ENCODE measurements at regions not wholly inside any gene's neighbourhood (a gene's known extent, or its start where the extent isn't known, plus 50 kb on each side); places are given as distances from the start of the nearest gene placed in this dataset.

DNA sequence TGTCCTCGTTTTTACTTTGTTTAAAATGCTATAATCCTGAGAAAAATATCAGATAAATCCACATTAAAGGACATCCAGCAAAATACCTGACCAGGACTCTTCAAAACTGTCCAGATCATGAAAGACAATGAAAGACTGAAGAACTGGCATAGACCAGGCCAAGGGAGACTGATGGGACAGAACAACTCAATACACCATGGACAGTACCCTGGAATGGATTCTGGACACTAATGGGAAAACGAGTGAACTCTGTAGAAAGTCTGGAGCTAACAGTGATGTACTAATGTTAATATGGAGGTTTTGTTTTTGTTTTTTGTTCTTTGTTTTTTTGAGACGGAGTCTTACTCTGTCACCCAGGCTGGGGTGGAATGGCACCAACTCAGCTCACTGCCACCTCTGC is 461.4 kb downstream of the CD83 start:
- ATAC-seq (no peak), FAIRE-seq (no peak), DNase-seq (ENCODE audit: low spot score) (no peak)
- BruUV-seq (replicated peaks) = no TSS peak
- no peaks in the 10 kb centered on the region for H4K20me1 ChIP-seq (ENCODE audit: insufficient read depth, low read length)
- no peaks in the 10 kb centered on the region for H3K4me1 ChIP-seq (ENCODE audit: insufficient read depth, low read length)
- H2AFZ ChIP-seq (ENCODE audit: low read length) = no peak overlapping the region
- POLR2A ChIA-PET = no interaction called here
- 25% methylated on average over 3 of the region's 3 CpGs for WGBS (ENCODE audit: low lambda C conversion rate)
- H3K9me3 ChIP-seq (ENCODE audit: low read length) = no peaks in the 10 kb centered on the region
- no peak overlapping the region for H3K4me2 ChIP-seq (ENCODE audit: low read depth, low read length)
- in situ Hi-C loops (cut with HindIII; ENCODE audit: extremely low pct_ligation_motif_present, low pct_unique_long_range_greater_than_20kb) = no loop called here
- no peak overlapping the region for H3K27ac ChIP-seq (ENCODE audit: extremely low read length, insufficient read depth, low read length)
- no peaks in the 10 kb centered on the region for H3K36me3 ChIP-seq (replicated peaks in 1 of 2; ENCODE audit: control insufficient read depth in 1 of 2, insufficient read depth in 2 of 2, low read length in 2 of 2)
- intact Hi-C loops (cut with micrococcal nuclease; ENCODE audit: unreplicated experiment) = no loop called here
- TF ChIP-seq, protein P1, sequence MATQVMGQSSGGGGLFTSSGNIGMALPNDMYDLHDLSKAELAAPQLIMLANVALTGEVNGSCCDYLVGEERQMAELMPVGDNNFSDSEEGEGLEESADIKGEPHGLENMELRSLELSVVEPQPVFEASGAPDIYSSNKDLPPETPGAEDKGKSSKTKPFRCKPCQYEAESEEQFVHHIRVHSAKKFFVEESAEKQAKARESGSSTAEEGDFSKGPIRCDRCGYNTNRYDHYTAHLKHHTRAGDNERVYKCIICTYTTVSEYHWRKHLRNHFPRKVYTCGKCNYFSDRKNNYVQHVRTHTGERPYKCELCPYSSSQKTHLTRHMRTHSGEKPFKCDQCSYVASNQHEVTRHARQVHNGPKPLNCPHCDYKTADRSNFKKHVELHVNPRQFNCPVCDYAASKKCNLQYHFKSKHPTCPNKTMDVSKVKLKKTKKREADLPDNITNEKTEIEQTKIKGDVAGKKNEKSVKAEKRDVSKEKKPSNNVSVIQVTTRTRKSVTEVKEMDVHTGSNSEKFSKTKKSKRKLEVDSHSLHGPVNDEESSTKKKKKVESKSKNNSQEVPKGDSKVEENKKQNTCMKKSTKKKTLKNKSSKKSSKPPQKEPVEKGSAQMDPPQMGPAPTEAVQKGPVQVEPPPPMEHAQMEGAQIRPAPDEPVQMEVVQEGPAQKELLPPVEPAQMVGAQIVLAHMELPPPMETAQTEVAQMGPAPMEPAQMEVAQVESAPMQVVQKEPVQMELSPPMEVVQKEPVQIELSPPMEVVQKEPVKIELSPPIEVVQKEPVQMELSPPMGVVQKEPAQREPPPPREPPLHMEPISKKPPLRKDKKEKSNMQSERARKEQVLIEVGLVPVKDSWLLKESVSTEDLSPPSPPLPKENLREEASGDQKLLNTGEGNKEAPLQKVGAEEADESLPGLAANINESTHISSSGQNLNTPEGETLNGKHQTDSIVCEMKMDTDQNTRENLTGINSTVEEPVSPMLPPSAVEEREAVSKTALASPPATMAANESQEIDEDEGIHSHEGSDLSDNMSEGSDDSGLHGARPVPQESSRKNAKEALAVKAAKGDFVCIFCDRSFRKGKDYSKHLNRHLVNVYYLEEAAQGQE (IDR thresholded peaks at IDR 0.05; ENCODE audit: borderline replicate concordance in 1 of 2, low read depth in 1 of 2, low read length in 2 of 2) = peak in 1 of 2 experiments; percentile 49; a peak in 2 of 4 replicates
- no peak for TF ChIP-seq ARNT2 (CRISPR knock-in tag; IDR thresholded peaks at IDR 0.05; ENCODE audit: low read depth)
- CTCF ChIA-PET (ENCODE audit: low intra/inter-chr PET ratio, low total read pairs) = no interaction called here
- no peaks in the 10 kb centered on the region for H3K27me3 ChIP-seq (ENCODE audit: control insufficient read depth in 1 of 2, insufficient read depth in 2 of 2, low read length in 2 of 2)
- H3K9ac ChIP-seq (ENCODE audit: insufficient read depth, low read depth, low read length) = no peak overlapping the region
- no peak overlapping the region for H3K4me3 ChIP-seq (replicated peaks in 1 of 3; ENCODE audit: insufficient read depth in 1 of 3, low read depth in 2 of 3, low read length in 3 of 3)
- no peaks in the 10 kb centered on the region for H3K79me2 ChIP-seq (ENCODE audit: insufficient read depth, low read length)

DNA sequence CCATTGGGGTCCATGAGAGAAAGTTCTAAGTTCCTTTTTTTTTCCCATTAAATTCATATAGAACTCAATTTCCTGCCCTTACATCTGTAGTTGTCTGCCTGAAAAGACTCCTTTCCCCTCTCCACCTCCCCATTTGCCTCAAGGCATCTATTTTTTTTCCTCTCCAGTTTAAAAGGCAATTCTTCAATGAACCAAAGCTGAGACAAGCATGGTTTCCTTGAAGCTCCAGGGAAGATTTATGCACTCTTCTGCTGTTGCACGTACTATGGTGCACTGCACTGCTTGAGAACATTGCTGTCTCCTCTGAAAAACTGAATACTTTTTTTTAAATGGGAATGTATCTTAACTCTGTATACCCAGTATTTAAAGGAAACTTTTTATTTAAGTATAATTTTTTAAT is 465.2 kb downstream of the CD83 start:
- Histone ChIP-seq H3K36me3 (replicated peaks in 1 of 2; ENCODE audit: control insufficient read depth in 1 of 2, insufficient read depth in 2 of 2, low read length in 2 of 2) (no peaks in the 10 kb centered on the region), H3K9ac (ENCODE audit: insufficient read depth, low read depth, low read length) (no peak overlapping the region), H2AFZ (ENCODE audit: low read length) (no peak overlapping the region), H3K27me3 (ENCODE audit: control insufficient read depth in 1 of 2, insufficient read depth in 2 of 2, low read length in 2 of 2) (no peaks in the 10 kb centered on the region), H3K27ac (ENCODE audit: extremely low read length, insufficient read depth, low read length) (no peak overlapping the region), H3K4me1 (ENCODE audit: insufficient read depth, low read length) (no peaks in the 10 kb centered on the region), H3K4me2 (ENCODE audit: low read depth, low read length) (no peak overlapping the region), H3K9me3 (ENCODE audit: low read length) (no peaks in the 10 kb centered on the region), H4K20me1 (ENCODE audit: insufficient read depth, low read length) (no peaks in the 10 kb centered on the region), H3K79me2 (ENCODE audit: insufficient read depth, low read length) (no peaks in the 10 kb centered on the region), H3K4me3 (replicated peaks in 1 of 3; ENCODE audit: insufficient read depth in 1 of 3, low read depth in 2 of 3, low read length in 3 of 3) (no peak overlapping the region)
- ChIA-PET POLR2A (no interaction called here), CTCF (ENCODE audit: low intra/inter-chr PET ratio, low total read pairs) (no interaction called here)
- intact Hi-C loops (cut with micrococcal nuclease; ENCODE audit: unreplicated experiment) (no loop called here), in situ Hi-C loops (cut with HindIII; ENCODE audit: extremely low pct_ligation_motif_present, low pct_unique_long_range_greater_than_20kb) (no loop called here)
- FAIRE-seq (no peak), DNase-seq (ENCODE audit: low spot score) (no peak), ATAC-seq (no peak)
- 39% methylated on average over 1 of the region's 1 CpG for WGBS (ENCODE audit: low lambda C conversion rate)
- BruUV-seq (replicated peaks) = no TSS peak
- TF ChIP-seq HMG20A (CRISPR knock-in tag; IDR thresholded peaks at IDR 0.05; ENCODE audit: borderline replicate concordance) (no peak), EP300 (IDR thresholded peaks at IDR 0.05; ENCODE audit: low read depth in 2 of 2, low read length in 2 of 2) (no peak), EP300 (CRISPR knock-in tag; IDR thresholded peaks at IDR 0.05; ENCODE audit: borderline replicate concordance) (no peak), YEATS2 (CRISPR knock-in tag; IDR thresholded peaks at IDR 0.05; ENCODE audit: borderline replicate concordance) (no peak), ZNF20 (CRISPR knock-in tag; IDR thresholded peaks at IDR 0.05) (no peak)

Measured in HepG2 (cell line).